OCI-LY1 (cell line): ENCODE measurements at regions not wholly inside any gene's neighbourhood (a gene's known extent, or its start where the extent isn't known, plus 50 kb on each side); places are given as distances from the start of the nearest gene placed in this dataset.

Experiments
- EZH2 ChIP-seq: fragments of 200-600 bp; sonication (generic), shearing (Covaris generic); IDR thresholded peaks from 2 replicates; pipeline ENCODE4 v1.8.0; 2017; ENCODE audit warnings: borderline replicate concordance, mixed run types, mild to moderate bottlenecking, antibody characterized with exemption, low read length, moderate library complexity, mixed read lengths
- TF ChIP-seq, protein P1 (sequence below): fragments of 200-600 bp; sonication (generic), shearing (Covaris generic); IDR thresholded peaks from 2 replicates; pipeline ENCODE4 v1.5.1; 2017; ENCODE audit warnings: mild to moderate bottlenecking, antibody characterized with exemption, low read length, moderate library complexity, mixed read lengths

DNA sequence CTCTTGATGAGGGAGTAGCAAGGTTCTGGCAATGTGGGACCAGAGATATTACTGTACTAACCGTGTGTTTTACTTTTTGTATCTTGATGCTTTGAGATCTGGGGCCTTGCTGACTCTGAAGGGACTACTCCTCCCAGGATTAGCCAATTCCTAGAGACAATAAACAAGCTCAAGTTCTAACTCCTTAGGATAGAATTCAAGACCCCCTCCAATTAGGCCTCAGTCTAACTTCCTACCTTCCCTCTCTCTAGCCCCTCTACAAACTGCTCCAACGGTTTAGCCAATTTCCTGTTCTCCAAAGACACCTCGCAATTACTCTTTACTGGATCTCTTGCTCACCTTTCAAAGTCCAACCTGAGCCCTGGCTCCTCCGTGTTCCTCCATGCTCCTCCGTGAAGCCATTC lies 158.7 kb upstream of the JARID2 start:
- TF ChIP-seq, protein P1, sequence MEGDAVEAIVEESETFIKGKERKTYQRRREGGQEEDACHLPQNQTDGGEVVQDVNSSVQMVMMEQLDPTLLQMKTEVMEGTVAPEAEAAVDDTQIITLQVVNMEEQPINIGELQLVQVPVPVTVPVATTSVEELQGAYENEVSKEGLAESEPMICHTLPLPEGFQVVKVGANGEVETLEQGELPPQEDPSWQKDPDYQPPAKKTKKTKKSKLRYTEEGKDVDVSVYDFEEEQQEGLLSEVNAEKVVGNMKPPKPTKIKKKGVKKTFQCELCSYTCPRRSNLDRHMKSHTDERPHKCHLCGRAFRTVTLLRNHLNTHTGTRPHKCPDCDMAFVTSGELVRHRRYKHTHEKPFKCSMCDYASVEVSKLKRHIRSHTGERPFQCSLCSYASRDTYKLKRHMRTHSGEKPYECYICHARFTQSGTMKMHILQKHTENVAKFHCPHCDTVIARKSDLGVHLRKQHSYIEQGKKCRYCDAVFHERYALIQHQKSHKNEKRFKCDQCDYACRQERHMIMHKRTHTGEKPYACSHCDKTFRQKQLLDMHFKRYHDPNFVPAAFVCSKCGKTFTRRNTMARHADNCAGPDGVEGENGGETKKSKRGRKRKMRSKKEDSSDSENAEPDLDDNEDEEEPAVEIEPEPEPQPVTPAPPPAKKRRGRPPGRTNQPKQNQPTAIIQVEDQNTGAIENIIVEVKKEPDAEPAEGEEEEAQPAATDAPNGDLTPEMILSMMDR = no peak
- no peak for TF ChIP-seq EZH2
